OCI-LY1 (cell line): ENCODE measurements at regions not wholly inside any gene's neighbourhood (a gene's known extent, or its start where the extent isn't known, plus 50 kb on each side); places are given as distances from the start of the nearest gene placed in this dataset.

Experiments used
- H2AFZ ChIP-seq: fragments of 200-600 bp; sonication (generic), shearing (Covaris generic); 2 replicates; pipeline ENCODE4 v1.6.0; 2014; ENCODE audit warnings: antibody characterized with exemption, mild to moderate bottlenecking, low read length
- H3F3A ChIP-seq: fragments of 200-600 bp; sonication (generic), shearing (Covaris generic); 2 replicates; pipeline ENCODE4 v1.6.0; 2014; ENCODE audit warnings: mild to moderate bottlenecking, antibody characterized with exemption, low read length, moderate library complexity; ENCODE audit not compliant: insufficient read depth
- H3K27ac ChIP-seq: fragments of 200-600 bp; sonication (generic); 2 replicates; pipeline ENCODE4 v1.5.1; 2014; ENCODE audit warnings: low read length, mixed run types, mild to moderate bottlenecking, low read depth; ENCODE audit not compliant: poor library complexity, severe bottlenecking
- H3K27me3 ChIP-seq: fragments of 200-600 bp; sonication (generic); 2 replicates; pipeline ENCODE4 v1.6.0; 2014; ENCODE audit warnings: antibody characterized with exemption, mild to moderate bottlenecking, low read length, moderate library complexity; ENCODE audit not compliant: insufficient read depth
- H3K36me3 ChIP-seq: fragments of 200-600 bp; sonication (generic); 2 replicates; pipeline ENCODE4 v1.6.1; 2014; ENCODE audit warnings: mild to moderate bottlenecking, antibody characterized with exemption, low read length, moderate library complexity, mixed read lengths; ENCODE audit not compliant: insufficient read depth
- H3K4me1 ChIP-seq: fragments of 200-600 bp; sonication (generic); 2 replicates; pipeline ENCODE4 v1.5.1; 2014; ENCODE audit warnings: mild to moderate bottlenecking, low read length, moderate library complexity; ENCODE audit not compliant: insufficient read depth, severe bottlenecking
- H3K4me2 ChIP-seq: fragments of 200-600 bp; sonication (generic), shearing (Covaris generic); 2 replicates; pipeline ENCODE4 v1.6.1; 2014; ENCODE audit warnings: low read length
- H3K4me3 ChIP-seq: fragments of 200-600 bp; sonication (generic); 2 replicates; pipeline ENCODE4 v1.5.1; 2014; ENCODE audit warnings: low read length, low read depth, mild to moderate bottlenecking, mixed read lengths; ENCODE audit not compliant: poor library complexity, severe bottlenecking
- H3K79me2 ChIP-seq: fragments of 200-600 bp; shearing (Covaris generic); 2 replicates; pipeline ENCODE4 v1.6.1; 2016; ENCODE audit warnings: mixed run types, low read length, mixed read lengths; ENCODE audit not compliant: insufficient read depth
- H3K9ac ChIP-seq: fragments of 200-600 bp; sonication (generic), shearing (Covaris generic); 2 replicates; pipeline ENCODE4 v1.6.1; 2014; ENCODE audit warnings: mild to moderate bottlenecking, low read length, mixed read lengths
- H3K9me2 ChIP-seq: fragments of 200-600 bp; sonication (generic), shearing (Covaris generic); 2 replicates; pipeline ENCODE4 v1.6.1; 2014; ENCODE audit warnings: low read depth, mild to moderate bottlenecking, low read length, mixed read lengths
- H3K9me3 ChIP-seq: fragments of 200-600 bp; shearing (Covaris generic); 2 replicates; pipeline ENCODE4 v1.6.1; 2014; ENCODE audit warnings: low read length, mixed read lengths
- H4K20me1 ChIP-seq: fragments of 200-600 bp; sonication (generic), shearing (Covaris generic); 2 replicates; pipeline ENCODE4 v1.6.0; 2016; ENCODE audit warnings: mild to moderate bottlenecking, low read length; ENCODE audit not compliant: insufficient read depth
- EZH2 ChIP-seq: fragments of 200-600 bp; sonication (generic), shearing (Covaris generic); IDR thresholded peaks from 2 replicates; pipeline ENCODE4 v1.8.0; 2017; ENCODE audit warnings: borderline replicate concordance, mixed run types, mild to moderate bottlenecking, antibody characterized with exemption, low read length, moderate library complexity, mixed read lengths
- TF ChIP-seq, protein P1 (sequence below): fragments of 200-600 bp; sonication (generic), shearing (Covaris generic); IDR thresholded peaks from 2 replicates; pipeline ENCODE4 v1.5.1; 2017; ENCODE audit warnings: mild to moderate bottlenecking, antibody characterized with exemption, low read length, moderate library complexity, mixed read lengths

GRCh38 chr7:118644346-118644745, 419.8 kb downstream of the ANKRD7 start:
- no peaks in the 10 kb centered on the region for H3K9me2 ChIP-seq
- no peak overlapping the region for H3K4me3 ChIP-seq
- no peak overlapping the region for H3K4me2 ChIP-seq
- H3K4me1 ChIP-seq, result no peaks in the 10 kb centered on the region
- H3K79me2 ChIP-seq, result no peaks in the 10 kb centered on the region
- no peak overlapping the region for H2AFZ ChIP-seq
- H3F3A ChIP-seq, result no peaks in the 10 kb centered on the region
- no peak overlapping the region for H3K27ac ChIP-seq
- no peaks in the 10 kb centered on the region for H3K27me3 ChIP-seq
- TF ChIP-seq, protein P1, sequence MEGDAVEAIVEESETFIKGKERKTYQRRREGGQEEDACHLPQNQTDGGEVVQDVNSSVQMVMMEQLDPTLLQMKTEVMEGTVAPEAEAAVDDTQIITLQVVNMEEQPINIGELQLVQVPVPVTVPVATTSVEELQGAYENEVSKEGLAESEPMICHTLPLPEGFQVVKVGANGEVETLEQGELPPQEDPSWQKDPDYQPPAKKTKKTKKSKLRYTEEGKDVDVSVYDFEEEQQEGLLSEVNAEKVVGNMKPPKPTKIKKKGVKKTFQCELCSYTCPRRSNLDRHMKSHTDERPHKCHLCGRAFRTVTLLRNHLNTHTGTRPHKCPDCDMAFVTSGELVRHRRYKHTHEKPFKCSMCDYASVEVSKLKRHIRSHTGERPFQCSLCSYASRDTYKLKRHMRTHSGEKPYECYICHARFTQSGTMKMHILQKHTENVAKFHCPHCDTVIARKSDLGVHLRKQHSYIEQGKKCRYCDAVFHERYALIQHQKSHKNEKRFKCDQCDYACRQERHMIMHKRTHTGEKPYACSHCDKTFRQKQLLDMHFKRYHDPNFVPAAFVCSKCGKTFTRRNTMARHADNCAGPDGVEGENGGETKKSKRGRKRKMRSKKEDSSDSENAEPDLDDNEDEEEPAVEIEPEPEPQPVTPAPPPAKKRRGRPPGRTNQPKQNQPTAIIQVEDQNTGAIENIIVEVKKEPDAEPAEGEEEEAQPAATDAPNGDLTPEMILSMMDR, result no peak
- TF ChIP-seq EZH2, result no peak
- H3K9me3 ChIP-seq, result no peaks in the 10 kb centered on the region
- H3K36me3 ChIP-seq, result no peaks in the 10 kb centered on the region
- no peaks in the 10 kb centered on the region for H4K20me1 ChIP-seq
- no peak overlapping the region for H3K9ac ChIP-seq

GRCh38 chr7:118648002-118648401, 423.5 kb downstream of the ANKRD7 start:
- no peaks in the 10 kb centered on the region for H3K27me3 ChIP-seq
- no peak overlapping the region for H3K4me2 ChIP-seq
- H3K9me3 ChIP-seq, result no peaks in the 10 kb centered on the region
- no peak overlapping the region for H3K4me3 ChIP-seq
- no peaks in the 10 kb centered on the region for H4K20me1 ChIP-seq
- no peaks in the 10 kb centered on the region for H3F3A ChIP-seq
- H3K4me1 ChIP-seq, result no peaks in the 10 kb centered on the region
- no peak overlapping the region for H3K9ac ChIP-seq
- no peak for TF ChIP-seq EZH2
- TF ChIP-seq, protein P1, result peak; percentile 32; the same call in 1 of the 2 replicates
- H3K79me2 ChIP-seq, result no peaks in the 10 kb centered on the region
- H3K9me2 ChIP-seq, result no peaks in the 10 kb centered on the region
- H3K27ac ChIP-seq, result no peak overlapping the region
- H3K36me3 ChIP-seq, result no peaks in the 10 kb centered on the region
- H2AFZ ChIP-seq, result no peak overlapping the region

DNA sequence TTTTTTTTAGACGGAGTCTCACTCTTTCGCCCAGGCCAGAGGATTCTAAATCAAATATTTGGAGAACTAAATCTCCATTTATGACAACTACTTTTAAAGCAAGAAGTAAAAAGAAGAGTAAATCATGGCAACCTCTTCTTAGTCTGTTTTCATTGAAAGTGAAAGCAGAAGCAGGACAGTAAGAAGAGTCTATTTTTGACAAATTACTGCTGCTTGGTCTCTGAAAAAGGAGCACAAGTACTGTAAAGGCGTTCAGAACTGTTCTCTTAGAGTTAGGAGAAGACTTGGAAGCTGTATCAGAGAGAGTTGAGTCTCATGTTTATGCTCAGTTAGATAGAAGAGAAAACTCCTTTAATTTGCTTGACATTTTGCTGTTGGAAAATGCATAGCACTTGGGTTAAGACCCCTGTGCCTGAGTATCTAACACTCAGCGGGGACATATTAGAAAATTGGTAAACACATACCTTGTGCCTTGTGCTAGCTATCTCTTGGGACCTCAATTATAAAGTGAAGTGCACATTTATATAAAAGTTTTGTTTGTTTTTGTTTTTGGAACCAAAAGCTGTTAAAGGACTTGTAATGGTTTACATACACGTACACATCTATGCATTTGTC, 433.0 kb downstream of the ANKRD7 start:
- H2AFZ ChIP-seq, result peak overlapping the region; percentile 38; the same call in 1 of the 2 replicates
- no peaks in the 10 kb centered on the region for H3K9me2 ChIP-seq
- H3K27ac ChIP-seq, result peak overlapping the region; percentile 37
- no peaks in the 10 kb centered on the region for H3K79me2 ChIP-seq
- no peaks in the 10 kb centered on the region for H3F3A ChIP-seq
- H3K4me3 ChIP-seq, result no peak overlapping the region
- TF ChIP-seq, protein P1, result no peak
- no peak for TF ChIP-seq EZH2
- no peaks in the 10 kb centered on the region for H3K36me3 ChIP-seq
- no peak overlapping the region for H3K9ac ChIP-seq
- no peaks in the 10 kb centered on the region for H3K9me3 ChIP-seq
- H4K20me1 ChIP-seq, result no peaks in the 10 kb centered on the region
- no peaks in the 10 kb centered on the region for H3K27me3 ChIP-seq
- peaks cover 17% of the 10 kb centered on the region for H3K4me1 ChIP-seq
- H3K4me2 ChIP-seq, result peak overlapping the region; percentile 5
